ENCODE measurements at regions not wholly inside any gene's neighbourhood (a gene's known extent, or its start where the extent isn't known, plus 50 kb on each side); places are given as distances from the start of the nearest gene placed in this dataset.

- intact Hi-C loops (cut with DNase I), result no loop called here
- DNase-seq (ENCODE audit: low spot score), result no peak
Observed at GRCh38 chr6:134467620-134468019, 149.7 kb upstream of the SGK1 start.

- DNase-seq (ENCODE audit: low spot score), result no peak
- intact Hi-C loops (cut with DNase I), result no loop called here
Observed at GRCh38 chr6:134466771-134467525, 149.0 kb upstream of the SGK1 start.

- intact Hi-C loops (cut with DNase I), result no loop called here
- no peak for DNase-seq (ENCODE audit: low spot score)
Observed at GRCh38 chr6:134464690-134465411, 146.9 kb upstream of the SGK1 start.

- intact Hi-C loops (cut with DNase I), result no loop called here
- DNase-seq (ENCODE audit: low spot score), result no peak
Observed at GRCh38 chr6:134458857-134459657, 141.1 kb upstream of the SGK1 start.

- intact Hi-C loops (cut with DNase I), result no loop called here
- DNase-seq (ENCODE audit: low spot score), result no peak
Observed at GRCh38 chr6:134457941-134458340, 140.0 kb upstream of the SGK1 start.

- intact Hi-C loops (cut with DNase I), result no loop called here
- no peak for DNase-seq (ENCODE audit: low spot score)
Observed at GRCh38 chr6:134456226-134456625, 138.3 kb upstream of the SGK1 start.

GRCh38 chr6:134455319-134455718 lies 137.4 kb upstream of the SGK1 start:
- intact Hi-C loops (cut with DNase I), result no loop called here

GRCh38 chr6:134454794-134455193 lies 136.9 kb upstream of the SGK1 start:
- intact Hi-C loops (cut with DNase I), result no loop called here
- DNase-seq (ENCODE audit: low spot score), result no peak

More at GRCh38 chr6:134455319-134455718, 137.4 kb upstream of the SGK1 start:
- DNase-seq (ENCODE audit: low spot score), result no peak

GRCh38 chr6:134453792-134454510 lies 136.0 kb upstream of the SGK1 start:
- intact Hi-C loops (cut with DNase I), result no loop called here
- no peak for DNase-seq (ENCODE audit: low spot score)

- intact Hi-C loops (cut with DNase I), result no loop called here
- DNase-seq (ENCODE audit: low spot score), result no peak
Observed at GRCh38 chr6:134452906-134453305, 135.0 kb upstream of the SGK1 start.

GRCh38 chr6:134451529-134451928 lies 133.6 kb upstream of the SGK1 start:
- no peak for DNase-seq (ENCODE audit: low spot score)
- intact Hi-C loops (cut with DNase I), result no loop called here

GRCh38 chr6:134449781-134450180 lies 131.9 kb upstream of the SGK1 start:
- intact Hi-C loops (cut with DNase I), result no loop called here
- no peak for DNase-seq (ENCODE audit: low spot score)

GRCh38 chr6:134449004-134449403 lies 131.1 kb upstream of the SGK1 start:
- intact Hi-C loops (cut with DNase I), result no loop called here
- no peak for DNase-seq (ENCODE audit: low spot score)

GRCh38 chr6:134447883-134448387 lies 130.0 kb upstream of the SGK1 start:
- intact Hi-C loops (cut with DNase I), result no loop called here
- DNase-seq (ENCODE audit: low spot score), result no peak

GRCh38 chr6:134447423-134447822 lies 129.5 kb upstream of the SGK1 start:
- intact Hi-C loops (cut with DNase I), result no loop called here
- no peak for DNase-seq (ENCODE audit: low spot score)

- intact Hi-C loops (cut with DNase I), result no loop called here
- DNase-seq (ENCODE audit: low spot score), result no peak
Observed at GRCh38 chr6:134446896-134447295, 129.0 kb upstream of the SGK1 start.

- intact Hi-C loops (cut with DNase I), result no loop called here
- no peak for DNase-seq (ENCODE audit: low spot score)
Observed at GRCh38 chr6:134446218-134446848, 128.4 kb upstream of the SGK1 start.

GRCh38 chr6:134443009-134443408 lies 125.1 kb upstream of the SGK1 start:
- intact Hi-C loops (cut with DNase I), result no loop called here
- no peak for DNase-seq (ENCODE audit: low spot score)

- intact Hi-C loops (cut with DNase I), result no loop called here
Observed at GRCh38 chr6:134442073-134442472, 124.2 kb upstream of the SGK1 start.

More at GRCh38 chr6:134442073-134442472, 124.2 kb upstream of the SGK1 start:
- DNase-seq (ENCODE audit: low spot score), result no peak
